PFSK-1 (cell line): ENCODE measurements at regions not wholly inside any gene's neighbourhood (a gene's known extent, or its start where the extent isn't known, plus 50 kb on each side); places are given as distances from the start of the nearest gene placed in this dataset.

Experiments used
- FOXP2 ChIP-seq: optimal IDR thresholded peaks from 2 replicates; pipeline ENCODE3; 2011; ENCODE audit warnings: borderline replicate concordance, control low read depth, inconsistent platforms; ENCODE audit not compliant: insufficient read depth; ENCODE audit errors: extremely low read length, extremely low read depth
- POLR2AphosphoS5 ChIP-seq: IDR thresholded peaks from 2 replicates; pipeline ENCODE4 v1.6.1; 2012; ENCODE audit warnings: low read depth, mild to moderate bottlenecking, control low read depth, low read length, moderate library complexity
- REST ChIP-seq, 2 experiments: IDR thresholded peaks; 2 replicates each; pipeline versions ENCODE4 v1.6.1 to v1.8.0; 2011 to 2012; ENCODE audit warnings: low read depth in 2 of 2, low read length in 2 of 2, control low read depth in 1 of 2, inconsistent platforms in 1 of 2, mild to moderate bottlenecking in 1 of 2, moderate library complexity in 1 of 2; ENCODE audit not compliant: insufficient read depth in 1 of 2
- SIN3A ChIP-seq: IDR thresholded peaks from 2 replicates; pipeline ENCODE4 v1.6.1; 2012; ENCODE audit warnings: mild to moderate bottlenecking, low read length, moderate library complexity, borderline replicate concordance; ENCODE audit not compliant: insufficient read depth
- TAF1 ChIP-seq: IDR thresholded peaks from 2 replicates; pipeline ENCODE4 v1.6.1; 2012; ENCODE audit warnings: low read length, control low read depth, borderline replicate concordance; ENCODE audit not compliant: insufficient read depth

GRCh38 chr5:126268697-126269315 lies 154.4 kb upstream of the GRAMD2B start:
- no peak for TF ChIP-seq POLR2AphosphoS5

GRCh38 chr5:126269511-126269910 lies 153.7 kb upstream of the GRAMD2B start:
- no peak for TF ChIP-seq POLR2AphosphoS5
- no peak for TF ChIP-seq TAF1
- no peak for TF ChIP-seq FOXP2
- no peak for TF ChIP-seq SIN3A
- no peak for TF ChIP-seq REST (IDR thresholded peaks at IDR 0.05; ENCODE audit: insufficient read depth in 1 of 2, low read depth in 2 of 2, low read length in 2 of 2)

- TF ChIP-seq POLR2AphosphoS5 (no peak), TAF1 (no peak), REST (IDR thresholded peaks at IDR 0.05; ENCODE audit: insufficient read depth in 1 of 2, low read depth in 2 of 2, low read length in 2 of 2) (no peak), FOXP2 (no peak), SIN3A (no peak)
Observed at GRCh38 chr5:126271141-126271540, 152.1 kb upstream of the GRAMD2B start.

- TF ChIP-seq REST (IDR thresholded peaks at IDR 0.05; ENCODE audit: insufficient read depth in 1 of 2, low read depth in 2 of 2, low read length in 2 of 2) (no peak), SIN3A (no peak), POLR2AphosphoS5 (no peak), FOXP2 (no peak), TAF1 (no peak)
Observed at GRCh38 chr5:126274076-126274762, 149.0 kb upstream of the GRAMD2B start.

GRCh38 chr5:126274763-126275125 lies 148.5 kb upstream of the GRAMD2B start:
- TF ChIP-seq SIN3A, result no peak
- no peak for TF ChIP-seq TAF1
- no peak for TF ChIP-seq FOXP2
- TF ChIP-seq POLR2AphosphoS5, result no peak
- TF ChIP-seq REST (IDR thresholded peaks at IDR 0.05; ENCODE audit: insufficient read depth in 1 of 2, low read depth in 2 of 2, low read length in 2 of 2), result no peak
